ENCODE measurements at regions not wholly inside any gene's neighbourhood (a gene's known extent, or its start where the extent isn't known, plus 50 kb on each side); places are given as distances from the start of the nearest gene placed in this dataset.

- TF ChIP-seq CTCF (conservative IDR thresholded peaks at IDR 0.05; ENCODE audit: low read depth, low read length) (no peak), USF2 (IDR thresholded peaks at IDR 0.05; ENCODE audit: low read depth, low read length) (no peak), CEBPB (IDR thresholded peaks at IDR 0.05; ENCODE audit: low read depth, low read length) (no peak), BHLHE40 (IDR thresholded peaks at IDR 0.05; ENCODE audit: low read depth, low read length) (no peak), FOS (IDR thresholded peaks at IDR 0.05; ENCODE audit: low read depth, low read length) (no peak), POLR2A (IDR thresholded peaks at IDR 0.05; ENCODE audit: low read depth, low read length) (no peak)
Measured at GRCh38 chr13:106112191-106112590, 423.3 kb downstream of the EFNB2 start.

Measured in IMR-90 (cell line).